ENCODE measurements at regions not wholly inside any gene's neighbourhood (a gene's known extent, or its start where the extent isn't known, plus 50 kb on each side); places are given as distances from the start of the nearest gene placed in this dataset.

- in situ Hi-C loops (cut with HindIII; ENCODE audit: low sequenced_read_pairs), result no loop called here
- DNase-seq (ENCODE audit: low read depth, low spot score), result no peak
- no peak overlapping the region for H3K4me3 ChIP-seq (ENCODE audit: low read depth, low read length)
- no peak for TF ChIP-seq CTCF (IDR thresholded peaks at IDR 0.05; ENCODE audit: low read depth, low read length)
Measured at GRCh38 chr9:106130374-106130773, 436.0 kb downstream of the TMEM38B start.

GRCh38 chr9:106143781-106144180, 449.4 kb downstream of the TMEM38B start:
- in situ Hi-C loops (cut with HindIII; ENCODE audit: low sequenced_read_pairs), result no loop called here
- TF ChIP-seq CTCF (IDR thresholded peaks at IDR 0.05; ENCODE audit: low read depth, low read length), result no peak
- no peak for DNase-seq (ENCODE audit: low read depth, low spot score)
- H3K4me3 ChIP-seq (ENCODE audit: low read depth, low read length), result no peak overlapping the region

- TF ChIP-seq CTCF (IDR thresholded peaks at IDR 0.05; ENCODE audit: low read depth, low read length), result no peak
- DNase-seq (ENCODE audit: low read depth, low spot score), result no peak
- in situ Hi-C loops (cut with HindIII; ENCODE audit: low sequenced_read_pairs), result no loop called here
- no peak overlapping the region for H3K4me3 ChIP-seq (ENCODE audit: low read depth, low read length)
Measured at GRCh38 chr9:106146066-106146840, 451.9 kb downstream of the TMEM38B start.

GRCh38 chr9:106146886-106147285, 452.5 kb downstream of the TMEM38B start:
- no peak for TF ChIP-seq CTCF (IDR thresholded peaks at IDR 0.05; ENCODE audit: low read depth, low read length)
- in situ Hi-C loops (cut with HindIII; ENCODE audit: low sequenced_read_pairs), result no loop called here
- H3K4me3 ChIP-seq (ENCODE audit: low read depth, low read length), result no peak overlapping the region
- DNase-seq (ENCODE audit: low read depth, low spot score), result no peak

- H3K4me3 ChIP-seq (ENCODE audit: low read depth, low read length), result no peak overlapping the region
- TF ChIP-seq CTCF (IDR thresholded peaks at IDR 0.05; ENCODE audit: low read depth, low read length), result no peak
- no peak for DNase-seq (ENCODE audit: low read depth, low spot score)
- in situ Hi-C loops (cut with HindIII; ENCODE audit: low sequenced_read_pairs), result no loop called here
Measured at GRCh38 chr9:106149956-106150355, 455.6 kb downstream of the TMEM38B start.

GRCh38 chr9:106156465-106156864, 462.1 kb downstream of the TMEM38B start:
- in situ Hi-C loops (cut with HindIII; ENCODE audit: low sequenced_read_pairs), result no loop called here
- TF ChIP-seq CTCF (IDR thresholded peaks at IDR 0.05; ENCODE audit: low read depth, low read length), result no peak
- H3K4me3 ChIP-seq (ENCODE audit: low read depth, low read length), result no peak overlapping the region
- DNase-seq (ENCODE audit: low read depth, low spot score), result no peak

Data from astrocyte of the spinal cord (primary cell).